ENCODE measurements at regions not wholly inside any gene's neighbourhood (a gene's known extent, or its start where the extent isn't known, plus 50 kb on each side); places are given as distances from the start of the nearest gene placed in this dataset.

DNA sequence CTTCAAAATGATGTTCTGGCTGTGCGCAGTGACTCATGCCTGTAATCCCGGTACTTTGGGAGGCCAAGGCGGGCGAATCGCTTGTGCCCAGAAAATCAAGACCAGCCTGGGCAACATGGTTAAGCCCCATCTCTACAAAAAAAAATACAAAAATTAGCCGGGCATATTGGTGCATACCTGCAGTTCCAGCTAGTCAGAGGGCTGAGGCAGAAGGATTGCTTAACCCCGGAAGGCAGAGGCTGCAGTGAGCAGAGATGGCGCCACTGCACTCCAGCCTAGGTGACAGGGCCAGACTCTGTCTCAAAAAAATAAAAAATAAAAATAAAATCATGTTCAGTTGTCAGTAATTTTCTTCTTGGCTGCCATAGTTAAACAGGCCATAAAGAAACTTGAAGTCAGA is 245.9 kb upstream of the USP15 start:
- DNase-seq (ENCODE audit: extremely low read depth, low read depth): no peak
- TF ChIP-seq, protein P1, sequence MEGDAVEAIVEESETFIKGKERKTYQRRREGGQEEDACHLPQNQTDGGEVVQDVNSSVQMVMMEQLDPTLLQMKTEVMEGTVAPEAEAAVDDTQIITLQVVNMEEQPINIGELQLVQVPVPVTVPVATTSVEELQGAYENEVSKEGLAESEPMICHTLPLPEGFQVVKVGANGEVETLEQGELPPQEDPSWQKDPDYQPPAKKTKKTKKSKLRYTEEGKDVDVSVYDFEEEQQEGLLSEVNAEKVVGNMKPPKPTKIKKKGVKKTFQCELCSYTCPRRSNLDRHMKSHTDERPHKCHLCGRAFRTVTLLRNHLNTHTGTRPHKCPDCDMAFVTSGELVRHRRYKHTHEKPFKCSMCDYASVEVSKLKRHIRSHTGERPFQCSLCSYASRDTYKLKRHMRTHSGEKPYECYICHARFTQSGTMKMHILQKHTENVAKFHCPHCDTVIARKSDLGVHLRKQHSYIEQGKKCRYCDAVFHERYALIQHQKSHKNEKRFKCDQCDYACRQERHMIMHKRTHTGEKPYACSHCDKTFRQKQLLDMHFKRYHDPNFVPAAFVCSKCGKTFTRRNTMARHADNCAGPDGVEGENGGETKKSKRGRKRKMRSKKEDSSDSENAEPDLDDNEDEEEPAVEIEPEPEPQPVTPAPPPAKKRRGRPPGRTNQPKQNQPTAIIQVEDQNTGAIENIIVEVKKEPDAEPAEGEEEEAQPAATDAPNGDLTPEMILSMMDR (IDR thresholded peaks at IDR 0.05; ENCODE audit: low read depth, low read length, missing control alignments): no peak
- H3K4me3 ChIP-seq (replicated peaks; ENCODE audit: low read depth, low read length): no peak overlapping the region

DNA sequence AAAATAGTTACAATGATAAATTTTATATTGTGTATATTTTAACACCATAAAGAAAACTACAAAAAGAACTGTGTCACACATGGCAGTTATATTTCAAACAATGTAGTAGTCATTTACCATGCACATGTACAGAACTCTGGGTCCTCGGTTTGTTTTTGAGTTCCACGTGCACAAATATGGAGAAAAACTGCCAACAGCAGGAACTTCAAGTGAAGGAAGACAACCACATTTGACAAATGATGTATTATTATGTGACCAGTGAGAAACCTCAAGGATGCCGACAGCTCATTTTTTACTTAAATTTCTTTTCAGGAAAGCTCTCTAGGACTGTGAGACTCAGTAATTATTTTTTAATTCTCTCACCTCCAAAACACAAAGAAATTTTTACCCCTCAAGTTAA is 244.2 kb upstream of the USP15 start:
- TF ChIP-seq, protein P1 (IDR thresholded peaks at IDR 0.05; ENCODE audit: low read depth, low read length, missing control alignments): no peak
- DNase-seq (ENCODE audit: extremely low read depth, low read depth): no peak
- H3K4me3 ChIP-seq (replicated peaks; ENCODE audit: low read depth, low read length): no peak overlapping the region

DNA sequence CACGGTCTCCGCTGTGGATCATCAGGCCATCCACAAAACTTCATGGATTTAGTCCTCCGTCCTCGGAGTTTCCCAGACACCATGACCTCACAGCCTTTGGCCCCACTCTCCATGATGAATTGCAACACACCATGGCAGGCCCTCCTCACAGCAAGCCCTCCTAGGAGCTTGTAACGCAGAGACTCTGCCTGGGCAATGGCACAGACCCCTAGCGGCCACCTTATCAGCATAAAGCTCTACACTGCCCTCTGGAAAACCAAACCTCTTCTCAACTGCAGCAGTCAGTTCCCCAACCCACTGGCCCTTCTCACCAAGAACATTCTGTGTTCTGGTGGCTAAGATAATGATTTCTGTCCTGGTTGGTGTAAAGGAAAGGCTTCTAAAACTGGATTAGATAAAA is 238.4 kb upstream of the USP15 start:
- TF ChIP-seq, protein P1 (IDR thresholded peaks at IDR 0.05; ENCODE audit: low read depth, low read length, missing control alignments): no peak
- no peak overlapping the region for H3K4me3 ChIP-seq (replicated peaks; ENCODE audit: low read depth, low read length)
- DNase-seq (ENCODE audit: extremely low read depth, low read depth): no peak

DNA sequence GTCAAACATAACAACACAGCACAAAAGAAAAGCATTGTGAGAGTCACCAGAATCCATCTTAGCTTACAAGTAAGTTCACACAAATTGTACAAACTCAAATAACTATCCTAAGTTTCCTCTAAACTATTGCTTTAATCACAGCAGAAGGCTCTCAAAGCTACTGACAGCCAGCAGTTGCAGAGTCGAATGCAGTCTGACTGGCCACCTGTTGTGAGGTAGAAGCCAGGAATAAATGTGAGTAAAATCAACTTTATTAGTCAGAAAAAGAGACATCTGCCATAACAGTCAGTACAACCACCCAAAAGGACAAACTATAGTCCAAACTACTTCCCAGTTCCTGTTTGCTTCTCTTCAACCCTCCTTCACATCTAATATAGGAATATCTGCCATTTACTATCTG is 231.7 kb upstream of the USP15 start:
- H3K4me3 ChIP-seq (replicated peaks; ENCODE audit: low read depth, low read length): no peak overlapping the region
- DNase-seq (ENCODE audit: extremely low read depth, low read depth): no peak
- TF ChIP-seq, protein P1 (IDR thresholded peaks at IDR 0.05; ENCODE audit: low read depth, low read length, missing control alignments): no peak

- H3K4me3 ChIP-seq (replicated peaks; ENCODE audit: low read depth, low read length): no peak overlapping the region
- TF ChIP-seq, protein P1 (IDR thresholded peaks at IDR 0.05; ENCODE audit: low read depth, low read length, missing control alignments): no peak
- DNase-seq (ENCODE audit: extremely low read depth, low read depth): no peak
Measured at GRCh38 chr12:62032870-62033269, 227.3 kb upstream of the USP15 start.

GRCh38 chr12:62044450-62045135 is 215.6 kb upstream of the USP15 start:
- H3K4me3 ChIP-seq (replicated peaks; ENCODE audit: low read depth, low read length): no peak overlapping the region
- TF ChIP-seq, protein P1 (IDR thresholded peaks at IDR 0.05; ENCODE audit: low read depth, low read length, missing control alignments): no peak
- DNase-seq (ENCODE audit: extremely low read depth, low read depth): no peak

DNA sequence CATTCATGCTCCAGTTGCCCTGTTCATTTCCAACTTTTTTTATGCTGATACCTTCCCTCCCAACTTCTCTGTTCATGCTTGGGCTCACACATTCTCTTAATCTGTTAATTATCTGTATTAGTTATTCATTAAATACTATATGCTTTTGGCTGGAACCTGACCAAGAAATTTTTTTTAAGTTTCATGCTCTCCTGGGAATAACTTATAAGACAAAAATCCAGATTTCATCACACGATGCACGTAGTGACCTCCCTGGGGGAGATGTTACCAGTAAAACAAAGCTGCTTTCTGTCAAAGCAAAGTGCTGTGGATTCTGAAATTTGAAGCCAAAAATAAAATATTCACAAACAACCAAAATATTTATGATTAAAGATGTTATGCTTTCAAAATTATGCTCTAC is 215.0 kb upstream of the USP15 start:
- TF ChIP-seq, protein P1 (IDR thresholded peaks at IDR 0.05; ENCODE audit: low read depth, low read length, missing control alignments): no peak
- H3K4me3 ChIP-seq (replicated peaks; ENCODE audit: low read depth, low read length): no peak overlapping the region

More for the DNA sequence above, 215.0 kb upstream of the USP15 start:
- DNase-seq (ENCODE audit: extremely low read depth, low read depth): no peak

All from HFF-Myc (cell line).